ENCODE measurements at regions not wholly inside any gene's neighbourhood (a gene's known extent, or its start where the extent isn't known, plus 50 kb on each side); places are given as distances from the start of the nearest gene placed in this dataset.

GRCh38 chr1:181205901-181206300, 117.4 kb downstream of the IER5 start:
- TF ChIP-seq, protein P1, sequence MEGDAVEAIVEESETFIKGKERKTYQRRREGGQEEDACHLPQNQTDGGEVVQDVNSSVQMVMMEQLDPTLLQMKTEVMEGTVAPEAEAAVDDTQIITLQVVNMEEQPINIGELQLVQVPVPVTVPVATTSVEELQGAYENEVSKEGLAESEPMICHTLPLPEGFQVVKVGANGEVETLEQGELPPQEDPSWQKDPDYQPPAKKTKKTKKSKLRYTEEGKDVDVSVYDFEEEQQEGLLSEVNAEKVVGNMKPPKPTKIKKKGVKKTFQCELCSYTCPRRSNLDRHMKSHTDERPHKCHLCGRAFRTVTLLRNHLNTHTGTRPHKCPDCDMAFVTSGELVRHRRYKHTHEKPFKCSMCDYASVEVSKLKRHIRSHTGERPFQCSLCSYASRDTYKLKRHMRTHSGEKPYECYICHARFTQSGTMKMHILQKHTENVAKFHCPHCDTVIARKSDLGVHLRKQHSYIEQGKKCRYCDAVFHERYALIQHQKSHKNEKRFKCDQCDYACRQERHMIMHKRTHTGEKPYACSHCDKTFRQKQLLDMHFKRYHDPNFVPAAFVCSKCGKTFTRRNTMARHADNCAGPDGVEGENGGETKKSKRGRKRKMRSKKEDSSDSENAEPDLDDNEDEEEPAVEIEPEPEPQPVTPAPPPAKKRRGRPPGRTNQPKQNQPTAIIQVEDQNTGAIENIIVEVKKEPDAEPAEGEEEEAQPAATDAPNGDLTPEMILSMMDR (conservative IDR thresholded peaks at IDR 0.05; ENCODE audit: low read length) = no peak
- TF ChIP-seq EZH2phosphoT487 (IDR thresholded peaks at IDR 0.05; ENCODE audit: borderline replicate concordance, low read depth, low read length) = no peak
- POLR2A ChIA-PET = no interaction called here
- no peak overlapping the region for H2AFZ ChIP-seq (ENCODE audit: low read length)
- H4K20me1 ChIP-seq (ENCODE audit: insufficient read depth, low read length) = no peaks in the 10 kb centered on the region
- CTCF ChIA-PET (ENCODE audit: unreplicated experiment) = no interaction called here
- no peaks in the 10 kb centered on the region for H3K36me3 ChIP-seq (ENCODE audit: insufficient read depth, low read length)
- DNase-seq (ENCODE audit: low spot score) = no peak
- intact Hi-C loops (cut with micrococcal nuclease; ENCODE audit: unreplicated experiment) = no loop called here
- no peaks in the 10 kb centered on the region for H3K79me2 ChIP-seq (ENCODE audit: insufficient read depth, low read depth, low read length)
- no TSS peak for BruUV-seq (replicated peaks)
- H3K27ac ChIP-seq (ENCODE audit: low read depth, low read length, poor library complexity, severe bottlenecking) = no peak overlapping the region
- no peak overlapping the region for H3K4me3 ChIP-seq (ENCODE audit: low read depth, low read length, poor library complexity, severe bottlenecking)
- no peaks in the 10 kb centered on the region for H3K4me1 ChIP-seq (ENCODE audit: insufficient read depth, low read length, poor library complexity, severe bottlenecking)
- no peaks in the 10 kb centered on the region for H3K9me2 ChIP-seq (ENCODE audit: insufficient read depth, low read length)
- H3K4me2 ChIP-seq (ENCODE audit: low read length) = no peak overlapping the region
- no peaks in the 10 kb centered on the region for H3K9me3 ChIP-seq (ENCODE audit: low read length)

- no peaks in the 10 kb centered on the region for H3K9me2 ChIP-seq (ENCODE audit: insufficient read depth, low read length)
- no TSS peak for BruUV-seq (replicated peaks)
- CTCF ChIA-PET (ENCODE audit: unreplicated experiment) = no interaction called here
Observed at GRCh38 chr1:181206513-181206912, 118.0 kb downstream of the IER5 start.

DNA sequence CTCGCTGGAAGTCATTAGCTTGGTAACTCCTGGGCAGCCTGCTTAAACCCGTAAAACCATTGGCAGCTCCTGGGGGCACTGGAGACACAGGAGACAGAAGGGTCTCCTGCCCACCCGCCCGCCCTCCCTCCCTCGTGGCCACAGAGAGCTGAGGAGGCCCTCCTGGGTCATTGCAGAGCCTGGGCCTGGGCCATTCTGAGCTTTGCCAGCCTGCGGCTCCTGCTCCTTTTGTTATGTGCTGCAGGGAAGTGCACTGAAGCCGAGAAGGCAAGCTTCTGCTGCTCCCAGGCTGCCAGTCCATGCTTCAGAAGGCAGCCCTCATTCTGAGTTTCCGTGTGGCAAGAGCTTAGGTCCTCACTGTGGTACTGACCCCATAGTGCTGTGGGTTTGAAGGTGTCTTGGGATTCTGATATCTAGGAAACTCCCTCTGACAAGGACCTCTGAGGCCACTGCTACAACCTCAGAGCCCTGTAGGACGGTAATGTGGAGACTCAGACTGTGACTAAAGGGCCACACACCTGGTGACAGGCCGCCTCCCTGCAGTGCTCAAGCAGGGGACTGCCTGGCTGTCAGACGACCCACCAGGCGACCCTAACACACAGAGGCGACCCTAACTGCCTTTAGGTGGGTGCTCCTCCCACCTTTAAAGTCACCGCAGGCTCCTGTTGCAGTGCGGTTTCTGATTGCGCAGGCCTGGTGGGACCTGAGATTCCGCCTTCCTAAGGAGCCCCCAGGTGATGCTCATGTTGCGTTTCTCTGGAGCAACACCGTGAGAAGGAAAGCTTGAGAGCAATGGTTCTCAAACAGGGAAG, 118.7 kb downstream of the IER5 start:
- H4K20me1 ChIP-seq (ENCODE audit: insufficient read depth, low read length) = no peaks in the 10 kb centered on the region
- CTCF ChIA-PET (ENCODE audit: unreplicated experiment) = no interaction called here
- TF ChIP-seq, protein P1 (conservative IDR thresholded peaks at IDR 0.05; ENCODE audit: low read length) = no peak
- TF ChIP-seq EZH2phosphoT487 (IDR thresholded peaks at IDR 0.05; ENCODE audit: borderline replicate concordance, low read depth, low read length) = no peak
- no peak overlapping the region for H3K4me3 ChIP-seq (ENCODE audit: low read depth, low read length, poor library complexity, severe bottlenecking)
- H3K9me2 ChIP-seq (ENCODE audit: insufficient read depth, low read length) = no peaks in the 10 kb centered on the region
- H3K79me2 ChIP-seq (ENCODE audit: insufficient read depth, low read depth, low read length) = no peaks in the 10 kb centered on the region
- H3K4me2 ChIP-seq (ENCODE audit: low read length) = no peak overlapping the region
- no peak overlapping the region for H2AFZ ChIP-seq (ENCODE audit: low read length)
- H3K27ac ChIP-seq (ENCODE audit: low read depth, low read length, poor library complexity, severe bottlenecking) = no peak overlapping the region
- H3K36me3 ChIP-seq (ENCODE audit: insufficient read depth, low read length) = no peaks in the 10 kb centered on the region
- DNase-seq (ENCODE audit: low spot score) = no peak
- H3K4me1 ChIP-seq (ENCODE audit: insufficient read depth, low read length, poor library complexity, severe bottlenecking) = no peaks in the 10 kb centered on the region
- no TSS peak for BruUV-seq (replicated peaks)
- no peaks in the 10 kb centered on the region for H3K9me3 ChIP-seq (ENCODE audit: low read length)
- POLR2A ChIA-PET = no interaction called here
- intact Hi-C loops (cut with micrococcal nuclease; ENCODE audit: unreplicated experiment) = no loop called here

More at GRCh38 chr1:181206513-181206912, 118.0 kb downstream of the IER5 start:
- POLR2A ChIA-PET = no interaction called here
- Histone ChIP-seq H3K79me2 (ENCODE audit: insufficient read depth, low read depth, low read length) (no peaks in the 10 kb centered on the region), H4K20me1 (ENCODE audit: insufficient read depth, low read length) (no peaks in the 10 kb centered on the region), H3K27ac (ENCODE audit: low read depth, low read length, poor library complexity, severe bottlenecking) (no peak overlapping the region), H3K4me1 (ENCODE audit: insufficient read depth, low read length, poor library complexity, severe bottlenecking) (no peaks in the 10 kb centered on the region), H2AFZ (ENCODE audit: low read length) (no peak overlapping the region), H3K4me3 (ENCODE audit: low read depth, low read length, poor library complexity, severe bottlenecking) (no peak overlapping the region), H3K36me3 (ENCODE audit: insufficient read depth, low read length) (no peaks in the 10 kb centered on the region), H3K9me3 (ENCODE audit: low read length) (no peaks in the 10 kb centered on the region), H3K4me2 (ENCODE audit: low read length) (no peak overlapping the region)
- TF ChIP-seq, protein P1 (conservative IDR thresholded peaks at IDR 0.05; ENCODE audit: low read length) = no peak
- TF ChIP-seq EZH2phosphoT487 (IDR thresholded peaks at IDR 0.05; ENCODE audit: borderline replicate concordance, low read depth, low read length) = no peak
- no peak for DNase-seq (ENCODE audit: low spot score)
- intact Hi-C loops (cut with micrococcal nuclease; ENCODE audit: unreplicated experiment) = no loop called here
